ENCODE measurements at regions not wholly inside any gene's neighbourhood (a gene's known extent, or its start where the extent isn't known, plus 50 kb on each side); places are given as distances from the start of the nearest gene placed in this dataset.

DNA sequence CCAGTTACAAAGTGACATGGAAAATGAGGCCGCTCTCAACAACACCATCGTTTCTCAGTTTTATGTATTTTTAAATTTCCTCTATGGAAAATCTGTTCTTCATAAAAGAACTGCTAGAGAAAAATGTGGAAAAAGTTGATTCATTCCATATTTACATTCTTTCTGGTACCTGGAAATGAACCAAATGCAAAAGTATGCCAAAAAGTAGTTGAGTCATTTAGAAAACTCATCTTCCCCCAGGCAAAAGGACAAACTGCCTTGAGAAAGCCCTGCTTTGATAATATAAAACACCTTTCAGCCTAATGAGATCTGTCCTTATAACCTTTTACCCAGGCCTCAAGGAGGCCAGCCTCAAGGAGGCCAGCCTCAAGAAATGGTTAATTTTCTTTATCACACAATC is 283.0 kb upstream of the VEPH1 start:
- no peaks in the 10 kb centered on the region for H3K4me1 ChIP-seq (ENCODE audit: insufficient read depth, low read length)
- peaks cover 4% of the 10 kb centered on the region for H3K27me3 ChIP-seq (ENCODE audit: insufficient read depth, low read length, poor library complexity)
- no peak overlapping the region for H3K4me3 ChIP-seq (ENCODE audit: low read depth in 1 of 2, low read length in 2 of 2)
- ATAC-seq (ENCODE audit: insufficient read depth, low read depth): no peak
- H3K4me2 ChIP-seq (ENCODE audit: insufficient read depth, low read length): no peak overlapping the region
- no peaks in the 10 kb centered on the region for H3K36me3 ChIP-seq (ENCODE audit: insufficient read depth, low read length)
- H3K9ac ChIP-seq (ENCODE audit: low read depth, low read length): no peak overlapping the region
- H3K9me3 ChIP-seq (ENCODE audit: insufficient read depth, low read length, severe bottlenecking): no peaks in the 10 kb centered on the region
- no peaks in the 10 kb centered on the region for H4K20me1 ChIP-seq (ENCODE audit: insufficient read depth, low read length)
- TF ChIP-seq EZH2 (IDR thresholded peaks at IDR 0.05; ENCODE audit: borderline replicate concordance, low read depth, low read length, severe bottlenecking) (no peak), CTCF (IDR thresholded peaks at IDR 0.05; ENCODE audit: borderline replicate concordance, extremely low read depth, low read length, poor library complexity, severe bottlenecking) (no peak)
- H2AFZ ChIP-seq (ENCODE audit: low read depth, low read length): no peak overlapping the region
- no peak for DNase-seq
- H3K27ac ChIP-seq (ENCODE audit: low read length): no peak overlapping the region
- no peaks in the 10 kb centered on the region for H3K79me2 ChIP-seq (ENCODE audit: insufficient read depth, low read length)

- no peak for DNase-seq
- no peak overlapping the region for H2AFZ ChIP-seq (ENCODE audit: low read depth, low read length)
- ATAC-seq (ENCODE audit: insufficient read depth, low read depth): no peak
- TF ChIP-seq EZH2 (IDR thresholded peaks at IDR 0.05; ENCODE audit: borderline replicate concordance, low read depth, low read length, severe bottlenecking) (no peak), CTCF (IDR thresholded peaks at IDR 0.05; ENCODE audit: borderline replicate concordance, extremely low read depth, low read length, poor library complexity, severe bottlenecking) (no peak)
- H3K4me1 ChIP-seq (ENCODE audit: insufficient read depth, low read length): no peaks in the 10 kb centered on the region
- no peak overlapping the region for H3K9ac ChIP-seq (ENCODE audit: low read depth, low read length)
- H3K79me2 ChIP-seq (ENCODE audit: insufficient read depth, low read length): no peaks in the 10 kb centered on the region
- no peaks in the 10 kb centered on the region for H4K20me1 ChIP-seq (ENCODE audit: insufficient read depth, low read length)
- no peak overlapping the region for H3K27ac ChIP-seq (ENCODE audit: low read length)
- no peak overlapping the region for H3K4me2 ChIP-seq (ENCODE audit: insufficient read depth, low read length)
- H3K4me3 ChIP-seq (ENCODE audit: low read depth in 1 of 2, low read length in 2 of 2): no peak overlapping the region
- peaks cover 3% of the 10 kb centered on the region for H3K27me3 ChIP-seq (ENCODE audit: insufficient read depth, low read length, poor library complexity)
- no peaks in the 10 kb centered on the region for H3K36me3 ChIP-seq (ENCODE audit: insufficient read depth, low read length)
- H3K9me3 ChIP-seq (ENCODE audit: insufficient read depth, low read length, severe bottlenecking): no peaks in the 10 kb centered on the region
These were observed 282.0 kb upstream of the VEPH1 start for GRCh38 chr3:157785102-157785826.

DNA sequence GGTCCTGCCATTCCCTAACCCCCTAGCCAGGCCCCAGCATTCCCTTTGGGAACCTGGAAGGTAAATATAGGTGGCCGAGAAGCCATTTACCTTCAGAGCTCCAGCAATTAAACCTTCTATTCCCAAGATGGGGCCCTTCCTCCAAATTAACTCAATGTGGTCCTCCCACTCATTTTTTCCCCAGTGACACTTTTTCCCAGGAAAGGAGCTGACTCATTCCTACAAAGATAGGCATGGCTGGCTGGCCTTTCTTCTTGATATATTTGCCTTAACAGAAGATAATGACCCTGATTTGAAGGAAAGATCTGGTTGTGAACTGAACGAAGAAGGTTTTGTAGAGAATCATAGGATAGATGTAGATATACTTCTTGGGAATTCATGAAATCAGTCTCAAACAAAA is 279.0 kb upstream of the VEPH1 start:
- TF ChIP-seq EZH2 (IDR thresholded peaks at IDR 0.05; ENCODE audit: borderline replicate concordance, low read depth, low read length, severe bottlenecking): no peak
- TF ChIP-seq CTCF (IDR thresholded peaks at IDR 0.05; ENCODE audit: borderline replicate concordance, extremely low read depth, low read length, poor library complexity, severe bottlenecking): no peak
- Histone ChIP-seq H4K20me1 (ENCODE audit: insufficient read depth, low read length) (no peaks in the 10 kb centered on the region), H3K4me2 (ENCODE audit: insufficient read depth, low read length) (no peak overlapping the region), H3K4me3 (ENCODE audit: low read depth in 1 of 2, low read length in 2 of 2) (no peak overlapping the region), H2AFZ (ENCODE audit: low read depth, low read length) (no peak overlapping the region), H3K9me3 (ENCODE audit: insufficient read depth, low read length, severe bottlenecking) (no peaks in the 10 kb centered on the region), H3K27ac (ENCODE audit: low read length) (no peak overlapping the region), H3K9ac (ENCODE audit: low read depth, low read length) (no peak overlapping the region), H3K27me3 (ENCODE audit: insufficient read depth, low read length, poor library complexity) (no peaks in the 10 kb centered on the region), H3K36me3 (ENCODE audit: insufficient read depth, low read length) (no peaks in the 10 kb centered on the region), H3K79me2 (ENCODE audit: insufficient read depth, low read length) (no peaks in the 10 kb centered on the region), H3K4me1 (ENCODE audit: insufficient read depth, low read length) (no peaks in the 10 kb centered on the region)
- ATAC-seq (ENCODE audit: insufficient read depth, low read depth): no peak
- DNase-seq: no peak
